Spleen (tissue), 11 donors: ENCODE measurements at regions not wholly inside any gene's neighbourhood (a gene's known extent, or its start where the extent isn't known, plus 50 kb on each side); places are given as distances from the start of the nearest gene placed in this dataset.

Source experiments
- DNase-seq: peaks from one replicate; pipeline ENCODE4 v3.0.0-alpha.2; 2020
- H3K27ac ChIP-seq, 8 donors: fragments of 200-600 bp; sonication (generic) in 7 of 8; 1 replicate in 4 of 8; 2 replicates in 4 of 8; pipeline versions ENCODE4 v1.5.0 to v1.8.0; 2016 to 2021; ENCODE audit warnings: inconsistent platforms in 4 of 8, mild to moderate bottlenecking in 4 of 8, moderate library complexity in 1 of 8
- H3K27me3 ChIP-seq, 7 donors: fragments of 200-600 bp; sonication (generic) in 6 of 7; replicated peaks in 1 of 7; 1 replicate in 4 of 7; 2 replicates in 3 of 7; pipeline versions ENCODE4 v1.5.0 to v1.8.0; 2016 to 2021; ENCODE audit warnings: inconsistent platforms in 3 of 7, mild to moderate bottlenecking in 1 of 7
- H3K36me3 ChIP-seq, 6 donors: fragments of 200-600 bp; sonication (generic) in 5 of 6; 1 replicate in 4 of 6; 2 replicates in 2 of 6; pipeline versions ENCODE4 v1.5.0 to v1.8.0; 2016 to 2021; ENCODE audit warnings: inconsistent platforms in 2 of 6
- H3K4me1 ChIP-seq, 6 donors: fragments of 200-600 bp; sonication (generic) in 5 of 6; 1 replicate in 3 of 6; 2 replicates in 3 of 6; pipeline versions ENCODE4 v1.5.0 to v1.8.0; 2016 to 2021; ENCODE audit warnings: inconsistent platforms in 3 of 6
- H3K4me3 ChIP-seq, 8 donors: fragments of 200-600 bp; sonication (generic) in 7 of 8; 1 replicate in 4 of 8; 2 replicates in 4 of 8; pipeline versions ENCODE4 v1.5.0 to v1.8.0; 2016 to 2021; ENCODE audit warnings: inconsistent platforms in 4 of 8, mild to moderate bottlenecking in 4 of 8, moderate library complexity in 2 of 8
- H3K9me3 ChIP-seq, 8 donors: fragments of 200-600 bp; sonication (generic) in 7 of 8; 1 replicate in 4 of 8; 2 replicates in 4 of 8; pipeline versions ENCODE4 v1.5.0 to v1.8.0; 2016 to 2021; ENCODE audit warnings: inconsistent platforms in 4 of 8
- CTCF ChIP-seq, 11 experiments: fragments of 200-600 bp in 7 of 11; fragments of 450-650 bp in 4 of 11; sonication (generic) in 4 of 11; IDR thresholded peaks in 8 of 11; conservative IDR thresholded peaks in 3 of 11; 1 replicate in 7 of 11; 2 replicates in 4 of 11; pipeline versions ENCODE4 v1.4.0 to v1.8.0; 2016 to 2021; ENCODE audit warnings: antibody characterized with exemption in 11 of 11, inconsistent platforms in 4 of 11, mild to moderate bottlenecking in 1 of 11
- POLR2A ChIP-seq, 3 donors: fragments of 450-650 bp; IDR thresholded peaks; one replicate each; pipeline ENCODE4 v1.5.1; 2017; ENCODE audit warnings: antibody characterized with exemption in 3 of 3, mild to moderate bottlenecking in 1 of 3
- POLR2AphosphoS5 ChIP-seq, 3 donors: sonication (generic); formaldehyde crosslinking; IDR thresholded peaks; one replicate each; pipeline ENCODE4 v1.5.1; 2017; ENCODE audit warnings: antibody characterized with exemption in 3 of 3
- WGBS, 5 donors: extraction: QIAGEN DNeasy Blood & Tissue Kit in 3 of 5; methylation state at CpG; one replicate each; pipeline versions ENCODE4 v1.1.5 to v1.1.7; 2013 to 2018; 5-methylcytosine and 5-hydroxymethylcytosine counted together
- intact Hi-C: fragments of 100-400 bp; cut with DNase I; formaldehyde crosslinking; loops from one replicate; pipeline ENCODE4 v1.15.0; 2023; ENCODE audit warnings: low total_unique reads
- donor health status: healthy with polysubstance abuse.
- donor health status: DM: no; HTN: no; CAD: no; lungs with moderate emphysema.
- donor health status: DM: no; HTN: no; CAD: no.
- donor health status: Bipolar disorder and iron deficiency.
- donor health status: healthy.
- donor health status: DM: no; HTN: no; CAD: no.
- donor health status: DM: yes; HTN: yes; CAD: no.

GRCh38 chr7:9781710-9782109 lies 1192.0 kb upstream of the PHF14 start:
- Histone ChIP-seq H3K27me3 (no peaks in the 10 kb centered on the region), H3K9me3 (peaks cover 0 to 25% (median 6%) of the 10 kb centered on the region in 8 donors), H3K36me3 (no peaks in the 10 kb centered on the region), H3K4me3 (no peak overlapping the region), H3K4me1 (no peaks in the 10 kb centered on the region), H3K27ac (no peak overlapping the region)
- intact Hi-C loops = no loop called here
- TF ChIP-seq POLR2AphosphoS5 (IDR thresholded peaks at IDR 0.05) (no peak), POLR2A (IDR thresholded peaks at IDR 0.05) (no peak), CTCF (IDR thresholded peaks at IDR 0.05 in 8 of 11, conservative IDR thresholded peaks at IDR 0.05 in 3 of 11) (no peak)
- 66 to 83% (median 74%) methylated on average over 2 of the region's 2 CpGs for WGBS, 5 donors
- DNase-seq = no peak

GRCh38 chr7:9782275-9782674 lies 1191.4 kb upstream of the PHF14 start:
- no peak overlapping the region for H3K4me3 ChIP-seq
- no peaks in the 10 kb centered on the region for H3K27me3 ChIP-seq
- no peak overlapping the region for H3K27ac ChIP-seq
- no peaks in the 10 kb centered on the region for H3K36me3 ChIP-seq
- intact Hi-C loops = no loop called here
- peaks cover 0 to 20% (median 6%) of the 10 kb centered on the region in 8 donors for H3K9me3 ChIP-seq
- TF ChIP-seq POLR2AphosphoS5 (IDR thresholded peaks at IDR 0.05) (no peak), CTCF (IDR thresholded peaks at IDR 0.05 in 8 of 11, conservative IDR thresholded peaks at IDR 0.05 in 3 of 11) (no peak), POLR2A (IDR thresholded peaks at IDR 0.05) (no peak)
- 61 to 76% (median 71%) methylated on average over 2 of the region's 2 CpGs for WGBS, 5 donors
- no peak for DNase-seq
- H3K4me1 ChIP-seq = no peaks in the 10 kb centered on the region

GRCh38 chr7:9785211-9785610 lies 1188.5 kb upstream of the PHF14 start:
- Histone ChIP-seq H3K27ac (no peak overlapping the region), H3K4me3 (no peak overlapping the region), H3K27me3 (no peaks in the 10 kb centered on the region), H3K36me3 (no peaks in the 10 kb centered on the region), H3K4me1 (no peaks in the 10 kb centered on the region), H3K9me3 (peaks cover 0 to 12% (median 0%) of the 10 kb centered on the region in 8 donors)
- intact Hi-C loops = no loop called here
- no peak for DNase-seq
- WGBS, 5 donors = 43 to 59% (median 55%) methylated on average over 1 of the region's 1 CpG
- no peak for TF ChIP-seq CTCF (IDR thresholded peaks at IDR 0.05 in 8 of 11, conservative IDR thresholded peaks at IDR 0.05 in 3 of 11)
- TF ChIP-seq POLR2AphosphoS5 (IDR thresholded peaks at IDR 0.05) = no peak
- TF ChIP-seq POLR2A (IDR thresholded peaks at IDR 0.05) = no peak

GRCh38 chr7:9796241-9796640 lies 1177.4 kb upstream of the PHF14 start:
- Histone ChIP-seq H3K9me3 (peaks cover 0 to 9% (median 2%) of the 10 kb centered on the region in 8 donors), H3K27me3 (no peaks in the 10 kb centered on the region), H3K36me3 (no peaks in the 10 kb centered on the region), H3K4me1 (no peaks in the 10 kb centered on the region), H3K27ac (no peak overlapping the region), H3K4me3 (no peak overlapping the region)
- 48 to 79% (median 57%) methylated on average over 1 of the region's 1 CpG for WGBS, 5 donors
- no peak for DNase-seq
- intact Hi-C loops = no loop called here
- TF ChIP-seq POLR2AphosphoS5 (IDR thresholded peaks at IDR 0.05) (no peak), POLR2A (IDR thresholded peaks at IDR 0.05) (no peak), CTCF (IDR thresholded peaks at IDR 0.05 in 8 of 11, conservative IDR thresholded peaks at IDR 0.05 in 3 of 11) (no peak)
